KBM-7 (cell line): ENCODE measurements at regions not wholly inside any gene's neighbourhood (a gene's known extent, or its start where the extent isn't known, plus 50 kb on each side); places are given as distances from the start of the nearest gene placed in this dataset.
"Not testable (repeated sequence)": the region's sequence is repeated elsewhere in the genome, so short reads cannot be mapped to it uniquely, and the experiment has no call there.

Experiments used
- DNase-seq: peaks from one replicate; pipeline ENCODE4 v3.0.0-alpha.2; 2015
- in situ Hi-C: fragments of 300-500 bp; cut with MboI; formaldehyde crosslinking; loops from 2 replicates; pipeline ENCODE4 v1.14.3; 2020; ENCODE audit warnings: low sequenced_read_pairs, low pct_unique_long_range_greater_than_20kb, mixed read lengths

DNA sequence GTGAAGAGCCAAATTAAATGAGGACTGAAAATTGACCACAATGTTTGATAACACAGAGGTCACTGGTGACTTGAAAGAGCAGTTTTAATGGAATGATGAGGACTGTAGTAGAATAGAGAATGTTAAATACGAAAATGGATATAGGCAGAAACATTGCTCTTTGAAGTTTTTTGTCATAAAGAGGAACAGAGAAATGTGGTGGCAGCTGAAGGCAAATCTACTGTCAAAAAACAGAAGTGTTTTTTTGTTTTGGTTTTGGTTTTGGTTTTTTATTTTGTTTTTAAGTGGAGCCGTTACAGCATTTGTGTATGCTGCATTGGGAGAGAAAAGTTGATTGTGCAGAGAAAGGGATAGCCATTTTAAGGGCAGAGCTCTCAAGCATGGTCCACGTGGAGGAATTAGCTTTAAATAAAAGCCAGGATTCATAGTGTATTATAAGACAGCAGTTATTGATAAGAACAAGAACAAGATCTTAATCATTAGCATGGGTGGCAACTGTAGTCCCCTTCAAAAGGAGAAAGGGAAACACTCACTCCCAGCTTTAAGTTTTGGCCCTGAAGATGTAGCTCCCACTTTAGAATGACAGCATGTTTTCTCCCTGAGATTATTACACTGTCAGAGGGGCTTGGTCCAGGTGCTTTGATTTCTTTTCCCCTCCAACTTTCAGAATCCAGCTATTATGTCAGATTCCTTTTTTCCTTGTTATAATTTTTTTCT, 156.7 kb upstream of the BET1 start:
- DNase-seq: peak; percentile 25

DNA sequence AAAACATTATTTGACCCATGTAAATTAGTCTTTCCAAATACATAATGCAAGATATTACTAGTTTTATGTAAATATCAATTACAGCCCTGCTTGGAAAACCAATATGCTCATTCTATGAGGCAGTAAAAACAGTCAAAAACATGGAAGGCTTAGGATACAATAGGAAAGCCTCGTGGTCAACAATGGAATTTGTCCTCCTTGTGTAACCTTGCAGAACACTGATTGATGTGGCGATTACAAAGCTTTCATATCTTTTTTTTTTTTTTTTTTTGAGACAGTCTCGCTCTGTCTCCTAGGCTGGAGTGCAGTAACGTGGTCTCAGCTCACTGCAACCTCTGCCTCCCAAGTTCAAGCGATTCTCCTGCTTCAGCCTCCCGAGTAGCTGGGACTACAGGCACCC, 157.3 kb upstream of the BET1 start:
- no peak for DNase-seq
- in situ Hi-C loops: no loop called here

More for the DNA sequence above, 156.7 kb upstream of the BET1 start:
- in situ Hi-C loops: no loop called here

DNA sequence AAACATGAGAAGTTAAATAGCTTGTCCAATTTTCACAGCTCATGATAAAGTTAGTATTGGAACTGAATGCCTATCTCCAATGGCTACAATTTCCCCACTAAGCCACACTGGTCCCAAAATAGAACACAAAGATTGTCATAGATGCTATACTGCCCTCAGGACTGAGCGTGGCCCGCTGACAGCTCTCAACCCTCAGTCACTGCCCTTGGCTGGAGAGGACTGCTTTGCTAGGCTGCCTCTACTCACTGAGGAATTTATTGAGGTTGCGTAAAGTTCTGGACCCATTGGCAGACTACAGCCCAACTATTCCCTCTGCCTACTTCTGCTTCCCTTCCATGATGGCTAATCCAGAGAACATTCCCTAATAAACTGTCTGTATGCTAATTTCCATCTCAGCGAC, 165.5 kb upstream of the BET1 start:
- in situ Hi-C loops: no loop called here
- DNase-seq: no peak

DNA sequence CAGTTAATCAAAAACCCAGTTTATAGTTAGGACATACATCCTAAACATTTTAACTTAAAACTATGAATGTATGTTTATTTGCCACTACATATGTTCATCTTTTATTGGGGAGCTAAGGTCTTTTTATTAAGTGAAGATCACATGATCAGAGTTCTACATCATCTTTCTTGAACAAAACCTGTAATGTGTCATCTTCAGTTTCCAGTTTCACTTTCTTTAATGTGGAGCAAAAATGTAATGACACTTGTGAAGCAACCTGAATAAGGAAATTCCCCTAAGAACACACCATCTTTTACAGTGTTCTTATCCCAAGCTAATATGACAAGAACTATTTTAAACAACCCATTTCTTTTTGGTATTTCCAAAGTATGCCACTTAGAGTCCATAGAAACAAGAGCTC, 166.7 kb upstream of the BET1 start:
- in situ Hi-C loops: no loop called here

DNA sequence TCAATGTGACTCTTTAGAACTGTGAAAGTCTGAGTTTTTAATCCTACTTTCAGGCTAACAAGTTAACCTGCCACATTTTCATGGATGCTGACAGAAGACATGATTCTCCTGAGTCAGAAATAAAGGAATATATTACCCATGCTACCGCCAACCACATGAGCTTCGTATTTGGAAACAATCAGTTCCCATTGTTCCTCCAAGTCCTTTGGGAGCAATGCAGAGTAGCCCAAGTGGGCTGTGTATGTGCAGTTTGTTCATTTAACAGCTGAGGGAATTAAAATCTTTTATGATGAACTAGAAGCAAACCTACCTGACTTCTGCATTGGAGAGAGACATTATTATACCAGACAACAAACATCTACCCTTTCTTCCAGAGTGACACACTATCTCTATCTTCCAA, 169.3 kb upstream of the BET1 start:
- no peak for DNase-seq
- in situ Hi-C loops: no loop called here

More for the DNA sequence above, 166.7 kb upstream of the BET1 start:
- DNase-seq: no peak

DNA sequence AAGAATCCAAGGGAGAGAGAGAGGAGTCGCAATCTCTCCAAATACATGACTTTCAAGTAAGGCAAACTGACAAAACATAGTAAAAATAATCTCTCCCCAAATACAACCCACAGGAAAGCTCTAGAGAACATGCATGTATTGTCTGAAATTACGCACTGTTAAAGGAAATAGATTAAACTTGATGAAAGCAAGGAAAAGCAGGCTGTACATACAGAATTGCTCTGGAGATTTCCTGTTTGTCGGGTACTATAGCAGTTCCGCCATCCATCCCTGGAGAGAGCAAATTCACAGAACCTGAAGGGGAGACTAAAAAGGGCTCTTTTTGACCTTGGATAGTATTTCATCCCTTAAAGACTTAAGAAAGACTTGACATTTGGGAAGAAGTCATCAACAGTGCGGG, 170.2 kb upstream of the BET1 start:
- no peak for DNase-seq
- in situ Hi-C loops: no loop called here

DNA sequence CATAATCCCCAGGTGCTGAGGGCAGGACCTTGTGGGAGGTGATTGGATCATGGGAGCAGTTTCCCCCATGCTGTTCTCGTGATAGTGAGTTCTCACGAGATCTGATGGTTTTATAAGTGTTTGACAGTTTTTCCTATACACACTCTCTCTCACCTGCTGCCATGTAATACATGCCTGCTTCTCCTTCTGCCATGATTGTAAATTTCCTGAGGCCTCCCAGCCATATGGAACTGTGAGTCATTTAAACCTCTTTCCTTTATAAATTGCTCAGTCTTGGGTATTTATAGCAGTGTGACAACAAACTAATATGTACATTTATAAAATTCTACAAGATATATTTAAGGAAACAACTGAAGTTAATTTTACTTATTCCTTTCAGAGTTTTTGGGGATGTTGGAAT, 170.8 kb upstream of the BET1 start:
- in situ Hi-C loops: no loop called here
- no peak for DNase-seq

DNA sequence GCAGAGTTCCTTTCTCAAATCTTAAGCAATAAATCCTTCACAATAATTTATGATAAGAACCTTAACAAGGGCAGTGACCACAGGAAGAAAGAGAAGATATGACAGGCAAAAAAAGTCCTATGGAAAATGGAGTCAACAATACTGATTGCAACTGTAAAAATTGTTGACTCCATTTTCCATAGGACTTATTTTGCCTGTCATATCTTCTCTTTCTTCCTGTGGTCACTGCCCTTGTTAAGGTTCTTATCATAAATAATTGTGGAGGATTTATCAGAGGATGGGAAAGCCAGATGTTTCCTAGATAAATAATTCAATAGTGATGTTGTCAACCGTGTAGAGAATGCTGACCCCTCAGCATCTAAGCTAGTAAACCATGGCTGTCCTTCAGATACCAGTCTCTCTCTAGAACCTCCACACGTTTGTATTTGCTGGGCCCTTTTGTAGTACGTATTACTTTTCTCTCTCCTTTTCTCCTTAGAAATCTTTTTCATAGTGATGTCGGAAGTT, 172.6 kb upstream of the BET1 start:
- in situ Hi-C loops: no loop called here
- no peak for DNase-seq

DNA sequence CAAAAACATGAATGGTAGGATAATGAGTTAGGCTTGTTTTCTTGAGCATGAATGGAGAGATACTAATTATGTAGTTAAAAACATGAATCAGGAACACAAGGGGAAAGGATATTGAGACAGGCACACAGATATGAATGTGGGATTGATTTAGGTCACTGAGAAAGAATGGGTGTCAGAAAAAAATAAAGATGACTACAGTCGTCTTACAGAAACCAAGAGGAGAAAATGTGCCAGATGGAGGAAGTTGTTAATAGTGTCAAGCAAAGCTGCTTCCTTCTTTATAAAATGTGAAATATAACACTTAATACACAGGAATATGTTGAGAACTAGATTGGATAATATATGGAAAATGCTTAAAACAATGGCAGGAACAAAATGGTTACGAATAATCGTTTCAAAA, 173.3 kb upstream of the BET1 start:
- no peak for DNase-seq
- in situ Hi-C loops: no loop called here

DNA sequence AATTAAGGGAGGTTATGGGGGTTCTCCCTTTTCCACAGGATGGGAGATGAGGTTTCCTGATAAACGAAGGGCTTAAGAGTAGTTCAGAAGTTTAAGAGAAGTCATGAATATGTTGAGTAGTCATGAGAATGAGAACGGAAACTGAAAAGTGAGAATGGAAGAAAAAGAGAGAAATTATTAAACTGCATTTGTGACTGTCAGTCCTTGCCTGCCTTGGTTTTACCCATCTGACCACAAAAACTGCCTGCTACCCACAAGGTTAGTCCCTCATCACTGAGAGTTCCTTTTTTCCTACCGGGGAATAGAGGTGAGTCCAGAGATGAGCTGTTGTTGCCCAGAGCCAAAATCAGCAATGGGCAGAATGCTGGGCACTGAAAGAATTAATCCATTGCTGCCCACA, 174.1 kb upstream of the BET1 start:
- no peak for DNase-seq
- in situ Hi-C loops: no loop called here

DNA sequence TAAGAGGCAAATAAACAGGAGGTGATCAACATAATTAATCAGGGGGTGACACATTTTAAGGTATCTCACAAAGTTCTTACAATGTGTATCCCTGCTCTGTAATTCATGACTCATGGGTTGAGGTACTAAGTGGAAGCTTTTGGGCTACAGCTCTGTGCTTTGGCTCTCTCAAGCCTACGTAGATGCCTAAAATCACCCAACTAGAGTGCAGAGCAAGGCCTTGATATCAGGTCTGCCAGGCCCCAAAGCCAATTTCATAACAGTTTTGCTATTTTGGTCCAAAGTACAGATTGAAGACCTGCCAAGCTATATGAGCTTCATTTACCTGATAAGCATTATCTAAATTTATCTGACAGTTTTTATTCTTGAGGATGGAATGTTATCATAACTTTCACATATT, 175.3 kb upstream of the BET1 start:
- no peak for DNase-seq
- in situ Hi-C loops: no loop called here

DNA sequence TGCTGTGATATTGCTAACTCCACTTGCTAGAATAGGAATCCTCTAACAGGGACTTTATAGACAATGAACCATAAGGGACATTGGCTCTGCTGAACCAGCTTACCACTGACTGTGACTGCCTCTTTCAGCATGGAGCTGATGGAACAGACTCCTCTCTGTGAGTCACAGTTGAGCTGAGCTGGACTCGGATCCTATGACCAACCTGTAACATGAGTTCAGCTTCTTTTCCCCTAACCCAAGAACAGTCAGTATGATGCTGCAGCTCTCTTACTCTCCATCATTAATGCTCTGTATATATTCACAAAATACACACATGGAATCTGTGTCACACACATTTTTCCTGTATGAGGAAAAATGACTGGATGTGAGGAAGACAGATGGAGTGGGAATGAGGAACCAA, 177.9 kb upstream of the BET1 start:
- in situ Hi-C loops: no loop called here
- no peak for DNase-seq

DNA sequence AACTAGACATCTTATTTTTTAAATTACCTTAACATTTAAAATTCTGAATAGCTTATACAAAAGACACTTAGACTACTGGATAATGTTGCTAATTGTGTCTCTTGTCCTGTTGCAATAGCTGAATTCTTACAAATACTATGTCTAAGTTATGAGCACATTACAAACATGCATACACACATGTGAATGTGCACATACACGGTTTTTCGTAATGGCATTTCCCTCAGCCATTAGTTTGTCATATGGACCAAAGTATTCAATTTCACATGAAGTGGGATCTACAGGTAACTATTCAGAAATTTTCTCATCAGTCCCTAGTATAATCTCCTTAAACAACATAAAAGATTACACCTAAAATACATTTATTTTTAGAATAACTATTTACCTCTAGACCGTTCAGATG, 178.6 kb upstream of the BET1 start:
- DNase-seq: no peak

DNA sequence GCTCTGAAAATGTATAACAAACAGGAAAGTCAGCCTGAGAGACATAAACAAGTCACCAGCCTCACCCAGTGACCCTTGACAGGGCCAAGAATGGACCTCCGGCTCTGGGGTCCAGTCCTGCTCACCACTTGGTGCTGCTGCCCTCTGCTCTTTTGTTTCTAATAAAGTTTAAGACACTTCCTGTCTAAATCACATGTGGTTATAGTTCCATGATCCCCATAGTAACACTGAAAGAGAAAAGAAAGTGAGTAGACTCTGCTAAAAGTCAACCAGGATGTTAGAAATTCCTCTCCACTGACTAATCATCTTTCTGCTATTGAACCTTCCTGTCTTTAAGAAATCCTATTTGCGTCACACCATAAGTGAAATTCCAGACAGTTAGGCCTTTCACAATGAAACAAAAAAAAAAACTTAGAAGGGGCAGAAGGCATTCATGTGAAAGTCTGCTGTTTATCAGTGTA, 179.2 kb upstream of the BET1 start:
- no peak for DNase-seq
- in situ Hi-C loops: no loop called here

More for the DNA sequence above, 178.6 kb upstream of the BET1 start:
- in situ Hi-C loops: no loop called here

DNA sequence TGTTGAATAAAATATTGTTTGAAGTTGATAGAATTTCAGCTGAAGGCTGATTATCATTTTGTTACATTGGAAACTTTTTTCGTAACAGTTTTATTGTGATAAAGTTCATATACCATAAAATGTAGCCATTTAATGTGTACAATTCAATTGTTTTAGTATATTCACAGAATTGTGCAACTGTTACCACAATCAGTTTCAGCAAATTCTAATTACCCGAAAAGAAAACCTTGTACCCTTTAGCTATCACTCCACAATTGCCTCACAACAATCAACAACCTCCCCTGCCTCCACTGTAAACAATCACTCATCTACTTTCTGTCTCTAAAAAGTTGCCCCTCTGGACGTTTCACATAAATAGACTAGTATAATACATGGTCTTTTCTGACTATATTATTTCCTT, 179.7 kb upstream of the BET1 start:
- in situ Hi-C loops: no loop called here
- DNase-seq: no peak

DNA sequence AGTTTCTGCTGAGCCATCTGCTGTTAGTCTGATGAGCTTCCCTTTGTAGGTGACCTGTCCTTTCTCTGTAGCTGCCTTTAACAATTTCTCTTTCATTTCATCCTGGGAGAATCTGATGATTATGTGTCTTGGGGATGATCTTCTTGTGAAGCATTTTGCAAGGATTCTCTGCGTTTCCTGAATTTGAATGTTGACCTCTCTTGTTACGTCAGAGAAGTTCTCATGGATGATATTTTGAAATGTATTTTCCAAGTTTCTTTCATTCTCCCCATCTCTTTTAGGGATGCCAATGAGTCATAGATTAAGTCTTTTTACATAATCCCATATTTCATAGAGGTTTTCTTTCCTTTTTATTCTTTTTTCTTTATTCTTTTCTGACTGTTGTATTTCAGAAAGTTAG, 184.2 kb upstream of the BET1 start:
- no peak for DNase-seq
- in situ Hi-C loops: no loop called here

DNA sequence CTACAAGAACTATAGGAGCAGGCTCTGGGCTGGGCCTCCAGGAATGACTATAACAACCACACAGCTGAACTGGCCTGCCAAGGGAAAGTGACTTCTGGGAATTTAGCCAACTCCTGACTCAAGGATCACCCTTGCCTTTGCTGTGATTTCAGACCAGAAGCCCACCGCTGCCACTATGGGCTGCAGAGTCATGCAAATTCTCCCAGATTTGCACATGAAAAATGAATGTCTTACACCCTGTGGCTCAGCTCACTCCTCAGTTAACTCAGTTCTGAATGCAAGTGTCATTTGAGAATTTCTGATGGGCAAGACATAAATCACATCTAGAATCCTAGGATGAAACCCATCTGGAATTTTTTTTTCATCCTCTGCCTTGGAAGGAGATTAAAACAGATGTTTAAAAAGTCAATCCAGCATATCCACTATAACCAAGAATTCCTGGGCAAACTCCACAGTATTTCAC, 186.5 kb upstream of the BET1 start:
- no peak for DNase-seq
- in situ Hi-C loops: no loop called here

DNA sequence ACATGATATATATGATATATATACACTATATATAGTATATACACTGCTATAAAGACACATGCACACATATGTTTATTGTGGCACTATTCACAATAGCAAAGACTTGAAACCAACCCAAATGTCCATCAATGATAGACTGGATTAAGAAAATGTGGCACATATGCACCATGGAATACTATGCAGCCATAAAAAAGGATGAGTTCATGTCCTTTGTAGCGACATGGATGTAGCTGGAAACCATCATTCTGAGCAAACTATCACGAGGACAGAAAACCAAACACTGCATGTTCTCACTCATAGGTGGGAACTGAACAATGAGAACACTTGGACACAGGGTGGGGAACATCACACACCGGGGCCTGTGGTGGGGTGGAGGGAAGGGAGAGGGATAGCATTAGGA, 190.3 kb upstream of the BET1 start:
- in situ Hi-C loops: not testable (repeated sequence)

DNA sequence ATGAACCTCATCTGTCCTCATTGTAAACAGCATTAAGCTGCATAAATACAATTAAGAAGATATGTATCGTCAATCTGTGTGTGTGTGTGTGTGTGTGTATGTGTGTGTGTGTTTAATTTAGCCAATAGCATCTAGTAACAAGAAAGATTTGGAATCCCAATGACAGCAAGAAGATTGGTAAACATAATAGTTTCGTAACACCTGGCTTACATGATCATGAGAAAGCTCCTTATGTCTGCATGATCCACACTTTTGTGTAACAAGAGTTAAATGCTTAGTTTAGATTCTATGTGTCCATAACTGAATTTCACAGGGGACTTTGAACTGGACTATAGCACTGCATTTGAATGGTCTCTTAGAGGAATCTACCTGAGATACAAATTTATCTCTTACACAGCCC, 191.0 kb upstream of the BET1 start:
- in situ Hi-C loops: no loop called here
- no peak for DNase-seq

More for the DNA sequence above, 190.3 kb upstream of the BET1 start:
- not testable (repeated sequence) for DNase-seq

DNA sequence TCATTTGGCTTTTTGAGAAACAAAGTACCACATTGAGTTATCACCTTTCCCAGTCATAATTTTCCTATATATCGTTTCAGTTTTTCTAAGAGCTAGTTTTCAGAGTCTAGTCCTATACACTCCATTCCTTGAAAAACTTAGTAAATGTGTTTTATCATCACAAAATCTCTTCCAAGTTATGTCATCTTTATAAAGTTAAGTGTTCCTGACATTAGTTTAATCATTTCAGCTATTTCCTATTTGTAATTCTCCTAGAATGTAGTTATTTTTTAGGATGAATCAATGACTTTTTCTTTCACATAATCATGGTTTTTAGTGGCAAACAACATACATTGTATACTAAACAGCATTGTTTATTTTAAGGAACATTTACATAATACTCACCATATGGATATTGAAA, 191.7 kb upstream of the BET1 start:
- no peak for DNase-seq
- in situ Hi-C loops: no loop called here

DNA sequence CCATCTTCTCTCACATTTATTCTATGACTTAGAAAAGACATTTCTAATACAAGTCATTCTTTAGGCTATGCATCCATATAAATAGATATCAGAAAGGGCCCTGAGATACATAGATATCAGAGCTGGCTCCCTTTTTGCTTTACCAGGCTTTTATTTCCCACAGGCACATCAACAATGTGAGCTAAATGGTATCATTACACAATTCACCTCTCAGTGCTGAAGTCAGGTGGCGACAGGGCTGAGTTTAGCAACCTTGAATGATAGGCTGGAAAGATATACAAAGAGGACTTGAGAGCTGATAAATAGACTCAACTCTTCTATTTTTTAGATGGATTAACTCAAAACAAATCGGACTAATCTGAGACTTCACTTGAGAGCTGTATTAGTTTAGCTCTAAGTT, 189.2 kb upstream of the COL1A2 start:
- DNase-seq: no peak
- in situ Hi-C loops: no loop called here
